ENCODE measurements at regions not wholly inside any gene's neighbourhood (a gene's known extent, or its start where the extent isn't known, plus 50 kb on each side); places are given as distances from the start of the nearest gene placed in this dataset.

GRCh38 chr20:60877071-60877857, 374.8 kb upstream of the CDH4 start:
- DNase-seq (ENCODE audit: low read depth) = no peak
- Histone ChIP-seq H3K36me3 (ENCODE audit: control insufficient read depth, insufficient read depth, low read length) (no peaks in the 10 kb centered on the region), H3K27me3 (ENCODE audit: control insufficient read depth, insufficient read depth, low read length) (no peaks in the 10 kb centered on the region), H3K4me3 (ENCODE audit: low read depth, low read length) (no peak overlapping the region)
- TF ChIP-seq CTCF (IDR thresholded peaks at IDR 0.05; ENCODE audit: insufficient read depth, low read length, severe bottlenecking) = no peak
- FAIRE-seq = no peak

DNA sequence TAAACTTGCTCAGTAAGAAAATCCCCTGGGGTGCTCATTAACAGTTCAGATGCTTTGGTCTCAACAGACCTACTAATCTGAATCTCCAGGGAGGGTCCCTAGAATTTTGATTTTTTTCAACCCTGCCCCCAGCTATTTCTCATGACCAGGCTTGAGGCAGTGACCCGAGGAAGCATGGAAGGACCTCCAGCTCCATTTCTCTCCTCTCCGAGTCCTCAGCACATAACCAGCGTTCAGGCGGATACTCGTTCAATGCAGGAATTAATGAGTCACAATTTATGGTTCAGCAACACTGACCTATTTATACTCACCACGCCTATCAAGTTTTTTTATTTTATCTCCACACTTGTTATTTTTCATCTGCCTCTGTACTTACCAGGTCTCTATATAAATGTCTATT, 369.2 kb upstream of the CDH4 start:
- Histone ChIP-seq H3K27me3 (ENCODE audit: control insufficient read depth, insufficient read depth, low read length) (no peaks in the 10 kb centered on the region), H3K4me3 (ENCODE audit: low read depth, low read length) (no peak overlapping the region), H3K36me3 (ENCODE audit: control insufficient read depth, insufficient read depth, low read length) (no peaks in the 10 kb centered on the region)
- no peak for DNase-seq (ENCODE audit: low read depth)
- no peak for TF ChIP-seq CTCF (IDR thresholded peaks at IDR 0.05; ENCODE audit: insufficient read depth, low read length, severe bottlenecking)
- no peak for FAIRE-seq

DNA sequence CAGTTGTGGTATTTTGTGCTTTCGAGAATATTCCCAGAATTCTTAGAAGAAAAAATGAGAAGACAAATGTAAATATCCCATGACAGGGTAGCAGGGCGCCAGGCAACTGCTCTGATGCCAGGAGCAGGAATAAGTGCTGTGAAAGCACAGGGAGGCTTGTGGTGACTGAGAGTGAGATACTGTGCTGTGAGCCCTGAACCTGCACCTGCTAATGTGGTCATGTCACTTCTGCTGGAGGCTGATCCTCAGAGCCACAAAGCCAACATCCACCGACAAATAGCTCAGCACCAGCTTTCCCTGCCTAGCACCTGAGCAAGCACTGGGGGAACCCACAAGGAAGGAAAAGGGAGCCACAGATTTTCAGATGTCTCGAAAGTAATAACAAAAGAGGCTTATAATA, 368.6 kb upstream of the CDH4 start:
- no peaks in the 10 kb centered on the region for H3K27me3 ChIP-seq (ENCODE audit: control insufficient read depth, insufficient read depth, low read length)
- DNase-seq (ENCODE audit: low read depth) (no peak), FAIRE-seq (no peak)
- H3K36me3 ChIP-seq (ENCODE audit: control insufficient read depth, insufficient read depth, low read length) = no peaks in the 10 kb centered on the region
- no peak overlapping the region for H3K4me3 ChIP-seq (ENCODE audit: low read depth, low read length)
- no peak for TF ChIP-seq CTCF (IDR thresholded peaks at IDR 0.05; ENCODE audit: insufficient read depth, low read length, severe bottlenecking)

DNA sequence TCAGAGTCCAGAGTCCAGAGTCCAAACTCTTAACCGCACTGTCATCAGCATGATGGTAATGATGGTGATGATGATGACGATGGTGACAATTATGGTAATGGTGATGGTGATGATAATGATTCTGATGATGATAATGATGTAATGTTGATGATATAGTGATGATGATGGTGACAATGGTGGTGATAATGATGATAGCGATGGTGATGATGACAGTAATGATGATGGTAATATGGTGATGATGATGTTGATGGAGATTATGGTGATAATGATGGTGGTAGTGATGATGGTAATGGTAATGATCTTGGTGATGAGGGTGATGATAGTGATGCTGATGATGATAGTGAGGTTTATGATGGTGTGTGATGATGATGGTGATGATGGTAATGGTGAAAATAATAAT, 367.8 kb upstream of the CDH4 start:
- no peak for DNase-seq (ENCODE audit: low read depth)
- Histone ChIP-seq H3K4me3 (ENCODE audit: low read depth, low read length) (no peak overlapping the region), H3K27me3 (ENCODE audit: control insufficient read depth, insufficient read depth, low read length) (no peaks in the 10 kb centered on the region), H3K36me3 (ENCODE audit: control insufficient read depth, insufficient read depth, low read length) (no peaks in the 10 kb centered on the region)
- TF ChIP-seq CTCF (IDR thresholded peaks at IDR 0.05; ENCODE audit: insufficient read depth, low read length, severe bottlenecking) = no peak
- no peak for FAIRE-seq

- no peak overlapping the region for H3K4me3 ChIP-seq (ENCODE audit: low read depth, low read length)
- H3K27me3 ChIP-seq (ENCODE audit: control insufficient read depth, insufficient read depth, low read length) = no peaks in the 10 kb centered on the region
- DNase-seq (ENCODE audit: low read depth) = no peak
- no peaks in the 10 kb centered on the region for H3K36me3 ChIP-seq (ENCODE audit: control insufficient read depth, insufficient read depth, low read length)
- no peak for TF ChIP-seq CTCF (IDR thresholded peaks at IDR 0.05; ENCODE audit: insufficient read depth, low read length, severe bottlenecking)
- FAIRE-seq = no peak
Measured at GRCh38 chr20:60888771-60889170, 363.3 kb upstream of the CDH4 start.
